SJCRH30 (cell line): ENCODE measurements at regions not wholly inside any gene's neighbourhood (a gene's known extent, or its start where the extent isn't known, plus 50 kb on each side); places are given as distances from the start of the nearest gene placed in this dataset.
A peak's percentile ranks its signal among the peaks of the same experiment; 100 is the strongest.

Experiments
- DNase-seq, 2 experiments: peaks; one replicate each; pipeline ENCODE4 v3.0.0-alpha.2; 2015 to 2020
- H3K27ac ChIP-seq: fragments of 250-450 bp; sonication (Bioruptor Pico); 2 replicates; pipeline ENCODE4 v1.5.1; 2020; ENCODE audit warnings: mild to moderate bottlenecking, moderate library complexity
- H3K27me3 ChIP-seq: fragments of 250-450 bp; sonication (Bioruptor Pico); 2 replicates; pipeline ENCODE4 v1.5.1; 2020; ENCODE audit warnings: mild to moderate bottlenecking, moderate library complexity
- H3K36me3 ChIP-seq: fragments of 250-450 bp; sonication (Bioruptor Pico); 2 replicates; pipeline ENCODE4 v1.5.1; 2020; ENCODE audit warnings: mild to moderate bottlenecking, moderate library complexity
- H3K4me1 ChIP-seq: fragments of 250-450 bp; sonication (Bioruptor Pico); 2 replicates; pipeline ENCODE4 v1.5.1; 2020; ENCODE audit warnings: mild to moderate bottlenecking, moderate library complexity
- H3K4me3 ChIP-seq: fragments of 250-450 bp; sonication (Bioruptor Pico); 2 replicates; pipeline ENCODE4 v1.5.1; 2020; ENCODE audit warnings: mild to moderate bottlenecking, moderate library complexity
- H3K9me3 ChIP-seq: fragments of 250-450 bp; sonication (Bioruptor Pico); replicated peaks from 2 replicates; pipeline ENCODE4 v1.5.1; 2020; ENCODE audit warnings: mild to moderate bottlenecking, moderate library complexity

GRCh38 chr3:59311231-59311630 is 261.4 kb upstream of the CFAP20DC start:
- no peaks in the 10 kb centered on the region for H3K9me3 ChIP-seq
- H3K4me3 ChIP-seq = no peak overlapping the region
- H3K27ac ChIP-seq = no peak overlapping the region
- no peaks in the 10 kb centered on the region for H3K4me1 ChIP-seq
- no peaks in the 10 kb centered on the region for H3K36me3 ChIP-seq
- no peak for DNase-seq
- H3K27me3 ChIP-seq = no peaks in the 10 kb centered on the region

GRCh38 chr3:59310736-59311135 is 260.9 kb upstream of the CFAP20DC start:
- Histone ChIP-seq H3K4me3 (no peak overlapping the region), H3K9me3 (no peaks in the 10 kb centered on the region), H3K36me3 (no peaks in the 10 kb centered on the region), H3K27me3 (no peaks in the 10 kb centered on the region), H3K4me1 (no peaks in the 10 kb centered on the region), H3K27ac (no peak overlapping the region)
- no peak for DNase-seq

GRCh38 chr3:59308684-59309083 is 258.9 kb upstream of the CFAP20DC start:
- no peak overlapping the region for H3K4me3 ChIP-seq
- no peaks in the 10 kb centered on the region for H3K9me3 ChIP-seq
- no peaks in the 10 kb centered on the region for H3K27me3 ChIP-seq
- DNase-seq = no peak
- H3K36me3 ChIP-seq = no peaks in the 10 kb centered on the region
- H3K27ac ChIP-seq = no peak overlapping the region
- H3K4me1 ChIP-seq = no peaks in the 10 kb centered on the region

GRCh38 chr3:59308001-59308400 is 258.2 kb upstream of the CFAP20DC start:
- Histone ChIP-seq H3K4me1 (no peaks in the 10 kb centered on the region), H3K36me3 (no peaks in the 10 kb centered on the region), H3K9me3 (no peaks in the 10 kb centered on the region), H3K4me3 (no peak overlapping the region), H3K27ac (no peak overlapping the region), H3K27me3 (no peaks in the 10 kb centered on the region)
- DNase-seq = no peak

GRCh38 chr3:59306436-59306835 is 256.6 kb upstream of the CFAP20DC start:
- Histone ChIP-seq H3K36me3 (no peaks in the 10 kb centered on the region), H3K27ac (no peak overlapping the region), H3K4me1 (no peaks in the 10 kb centered on the region), H3K4me3 (no peak overlapping the region), H3K27me3 (no peaks in the 10 kb centered on the region), H3K9me3 (no peaks in the 10 kb centered on the region)
- DNase-seq = no peak

GRCh38 chr3:59304296-59304695 is 254.5 kb upstream of the CFAP20DC start:
- no peaks in the 10 kb centered on the region for H3K36me3 ChIP-seq

GRCh38 chr3:59303452-59303851 is 253.6 kb upstream of the CFAP20DC start:
- H3K4me3 ChIP-seq = no peak overlapping the region

More at GRCh38 chr3:59304296-59304695, 254.5 kb upstream of the CFAP20DC start:
- no peak overlapping the region for H3K27ac ChIP-seq
- H3K4me3 ChIP-seq = no peak overlapping the region
- no peaks in the 10 kb centered on the region for H3K4me1 ChIP-seq
- no peaks in the 10 kb centered on the region for H3K27me3 ChIP-seq
- no peaks in the 10 kb centered on the region for H3K9me3 ChIP-seq
- no peak for DNase-seq

GRCh38 chr3:59302442-59302841 is 252.6 kb upstream of the CFAP20DC start:
- no peak overlapping the region for H3K4me3 ChIP-seq
- DNase-seq = no peak
- no peaks in the 10 kb centered on the region for H3K36me3 ChIP-seq

More at GRCh38 chr3:59303452-59303851, 253.6 kb upstream of the CFAP20DC start:
- Histone ChIP-seq H3K9me3 (no peaks in the 10 kb centered on the region), H3K27ac (no peak overlapping the region), H3K4me1 (no peaks in the 10 kb centered on the region), H3K36me3 (no peaks in the 10 kb centered on the region), H3K27me3 (no peaks in the 10 kb centered on the region)
- DNase-seq = no peak

GRCh38 chr3:59300733-59301132 is 250.9 kb upstream of the CFAP20DC start:
- Histone ChIP-seq H3K27ac (no peak overlapping the region), H3K4me3 (no peak overlapping the region), H3K36me3 (no peaks in the 10 kb centered on the region), H3K9me3 (no peaks in the 10 kb centered on the region), H3K27me3 (no peaks in the 10 kb centered on the region), H3K4me1 (no peaks in the 10 kb centered on the region)
- DNase-seq = no peak

More at GRCh38 chr3:59302442-59302841, 252.6 kb upstream of the CFAP20DC start:
- Histone ChIP-seq H3K9me3 (no peaks in the 10 kb centered on the region), H3K27ac (no peak overlapping the region), H3K4me1 (no peaks in the 10 kb centered on the region), H3K27me3 (no peaks in the 10 kb centered on the region)

- Histone ChIP-seq H3K36me3 (no peaks in the 10 kb centered on the region), H3K9me3 (no peaks in the 10 kb centered on the region), H3K4me3 (no peak overlapping the region), H3K27ac (no peak overlapping the region), H3K27me3 (no peaks in the 10 kb centered on the region), H3K4me1 (no peaks in the 10 kb centered on the region)
- no peak for DNase-seq
Measured at GRCh38 chr3:59299561-59299960, 249.7 kb upstream of the CFAP20DC start.

GRCh38 chr3:59290358-59290757 is 240.5 kb upstream of the CFAP20DC start:
- no peak overlapping the region for H3K4me3 ChIP-seq
- H3K4me1 ChIP-seq = no peaks in the 10 kb centered on the region; the same call in 1 of the 2 replicates
- no peaks in the 10 kb centered on the region for H3K9me3 ChIP-seq
- H3K36me3 ChIP-seq = no peaks in the 10 kb centered on the region
- no peak overlapping the region for H3K27ac ChIP-seq
- H3K27me3 ChIP-seq = no peaks in the 10 kb centered on the region
- DNase-seq = peak; percentile 4 to 28

- H3K36me3 ChIP-seq = no peaks in the 10 kb centered on the region
- H3K4me3 ChIP-seq = no peak overlapping the region
- no peaks in the 10 kb centered on the region for H3K9me3 ChIP-seq
- DNase-seq = no peak
- H3K27ac ChIP-seq = no peak overlapping the region
- H3K27me3 ChIP-seq = no peaks in the 10 kb centered on the region
- no peaks in the 10 kb centered on the region; the same call in 1 of the 2 replicates for H3K4me1 ChIP-seq
Measured at GRCh38 chr3:59289831-59290230, 240.0 kb upstream of the CFAP20DC start.

GRCh38 chr3:59288951-59289350 is 239.1 kb upstream of the CFAP20DC start:
- Histone ChIP-seq H3K4me3 (no peak overlapping the region), H3K27ac (no peak overlapping the region), H3K9me3 (no peaks in the 10 kb centered on the region), H3K27me3 (no peaks in the 10 kb centered on the region), H3K36me3 (no peaks in the 10 kb centered on the region), H3K4me1 (no peaks in the 10 kb centered on the region; the same call in 1 of the 2 replicates)
- DNase-seq = no peak

- DNase-seq = no peak
- Histone ChIP-seq H3K9me3 (no peaks in the 10 kb centered on the region), H3K27ac (no peak overlapping the region), H3K4me1 (no peaks in the 10 kb centered on the region; the same call in 1 of the 2 replicates), H3K27me3 (no peaks in the 10 kb centered on the region), H3K4me3 (no peak overlapping the region), H3K36me3 (no peaks in the 10 kb centered on the region)
Measured at GRCh38 chr3:59286791-59287531, 237.1 kb upstream of the CFAP20DC start.

- H3K36me3 ChIP-seq = no peaks in the 10 kb centered on the region
- no peak overlapping the region for H3K27ac ChIP-seq
- no peaks in the 10 kb centered on the region; the same call in 1 of the 2 replicates for H3K4me1 ChIP-seq
- H3K27me3 ChIP-seq = no peaks in the 10 kb centered on the region
- no peaks in the 10 kb centered on the region for H3K9me3 ChIP-seq
- DNase-seq = no peak
- H3K4me3 ChIP-seq = no peak overlapping the region
Measured at GRCh38 chr3:59285560-59285959, 235.7 kb upstream of the CFAP20DC start.

- no peak overlapping the region for H3K27ac ChIP-seq
- H3K27me3 ChIP-seq = no peaks in the 10 kb centered on the region
- H3K36me3 ChIP-seq = no peaks in the 10 kb centered on the region
- H3K4me3 ChIP-seq = no peak overlapping the region
- no peaks in the 10 kb centered on the region for H3K4me1 ChIP-seq
- H3K9me3 ChIP-seq = no peaks in the 10 kb centered on the region
- no peak for DNase-seq
Measured at GRCh38 chr3:59284926-59285325, 235.1 kb upstream of the CFAP20DC start.
